Thyroid gland (tissue), 4 donors: ENCODE measurements at regions not wholly inside any gene's neighbourhood (a gene's known extent, or its start where the extent isn't known, plus 50 kb on each side); places are given as distances from the start of the nearest gene placed in this dataset.

Experiments
- CTCF ChIP-seq, 6 experiments: fragments of 200-600 bp in 3 of 6; fragments of 450-650 bp in 3 of 6; sonication (generic) in 3 of 6; IDR thresholded peaks; one replicate each; pipeline ENCODE4 v1.5.1; 2016 to 2019; ENCODE audit warnings: antibody characterized with exemption in 6 of 6, mild to moderate bottlenecking in 2 of 6, inconsistent platforms in 1 of 6, moderate library complexity in 1 of 6
- POLR2A ChIP-seq, 2 donors: fragments of 450-650 bp; IDR thresholded peaks; one replicate each; pipeline ENCODE4 v1.6.1; 2017; ENCODE audit warnings: antibody characterized with exemption in 2 of 2, mild to moderate bottlenecking in 2 of 2, moderate library complexity in 1 of 2

- TF ChIP-seq CTCF (IDR thresholded peaks at IDR 0.05) (no peak), POLR2A (IDR thresholded peaks at IDR 0.05) (no peak)
Observed at GRCh38 chr2:239611222-239611795, 210.5 kb upstream of the HDAC4 start.
